SK-N-MC (cell line): ENCODE measurements at regions not wholly inside any gene's neighbourhood (a gene's known extent, or its start where the extent isn't known, plus 50 kb on each side); places are given as distances from the start of the nearest gene placed in this dataset.

Source experiments
- DNase-seq: peaks from one replicate; pipeline ENCODE4 v3.0.0-alpha.2; 2011; ENCODE audit warnings: low read depth, low spot score
- H3K27ac ChIP-seq: fragments of 200-600 bp; sonication (generic); 2 replicates; pipeline ENCODE4 v1.5.1; 2016; ENCODE audit warnings: mixed run types
- H3K36me3 ChIP-seq: fragments of 200-600 bp; sonication (generic); 2 replicates; pipeline ENCODE4 v1.6.1; 2017; ENCODE audit warnings: antibody characterized with exemption, low read length, mixed read lengths; ENCODE audit not compliant: insufficient read depth
- H3K4me3 ChIP-seq: fragments of 200-600 bp; sonication (generic); 2 replicates; pipeline ENCODE4 v1.5.1; 2016
- H3K9ac ChIP-seq: fragments of 200-600 bp; sonication (generic); 2 replicates; pipeline ENCODE4 v1.8.0; 2017; ENCODE audit warnings: mixed run types, mixed read lengths; ENCODE audit not compliant: insufficient read length
- H3K9me3 ChIP-seq: fragments of 200-600 bp; sonication (generic); 2 replicates; pipeline ENCODE4 v1.6.1; 2017; ENCODE audit warnings: low read depth, mild to moderate bottlenecking, antibody characterized with exemption, low read length, moderate library complexity, mixed read lengths
- EZH2 ChIP-seq: fragments of 200-600 bp; sonication (generic); IDR thresholded peaks from one replicate; pipeline ENCODE4 v1.6.1; 2017; ENCODE audit warnings: antibody characterized with exemption
- FOXP2 ChIP-seq: optimal IDR thresholded peaks from 2 replicates; pipeline ENCODE3; 2011; ENCODE audit warnings: mild to moderate bottlenecking, moderate library complexity; ENCODE audit not compliant: insufficient read depth; ENCODE audit errors: extremely low read length, control extremely low read depth
- POLR2AphosphoS5 ChIP-seq: IDR thresholded peaks from 2 replicates; pipeline ENCODE4 v1.6.1; 2012; ENCODE audit warnings: mild to moderate bottlenecking, low read depth, low read length, borderline replicate concordance

DNA sequence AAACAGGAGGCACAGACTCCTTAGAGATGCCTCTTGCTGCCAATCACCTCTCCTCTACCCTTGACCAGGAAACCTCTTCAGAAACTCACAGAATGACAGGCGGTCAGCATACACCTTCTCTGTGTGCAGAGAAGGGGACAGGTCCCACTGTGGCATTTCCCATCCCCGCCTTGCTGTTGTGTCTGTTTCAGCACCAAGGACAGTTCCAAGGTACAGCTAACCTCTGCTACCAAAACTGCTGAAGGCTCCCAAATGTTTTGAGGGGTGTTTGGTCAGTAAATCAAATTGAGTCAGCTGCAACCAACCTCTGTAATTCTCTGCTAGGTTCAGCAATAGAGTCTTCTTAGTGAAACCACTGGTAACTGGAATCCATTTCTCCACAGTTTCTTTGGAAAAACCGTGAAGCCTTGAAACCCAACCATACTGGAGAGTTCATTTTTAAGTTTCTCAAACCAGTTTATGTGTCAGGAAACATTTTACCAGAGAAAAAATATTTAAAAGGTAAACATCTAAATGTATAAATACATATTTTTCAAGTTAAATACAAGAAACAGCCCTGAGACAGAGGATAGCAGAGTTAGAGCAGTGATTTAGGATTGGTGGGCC, 122.0 kb downstream of the DRD1 start:
- Histone ChIP-seq H3K36me3 (no peaks in the 10 kb centered on the region), H3K9ac (no peak overlapping the region), H3K27ac (no peak overlapping the region), H3K9me3 (no peaks in the 10 kb centered on the region), H3K4me3 (no peak overlapping the region)
- DNase-seq, result no peak
- no peak for TF ChIP-seq FOXP2
- TF ChIP-seq EZH2, result no peak
- TF ChIP-seq POLR2AphosphoS5, result no peak

DNA sequence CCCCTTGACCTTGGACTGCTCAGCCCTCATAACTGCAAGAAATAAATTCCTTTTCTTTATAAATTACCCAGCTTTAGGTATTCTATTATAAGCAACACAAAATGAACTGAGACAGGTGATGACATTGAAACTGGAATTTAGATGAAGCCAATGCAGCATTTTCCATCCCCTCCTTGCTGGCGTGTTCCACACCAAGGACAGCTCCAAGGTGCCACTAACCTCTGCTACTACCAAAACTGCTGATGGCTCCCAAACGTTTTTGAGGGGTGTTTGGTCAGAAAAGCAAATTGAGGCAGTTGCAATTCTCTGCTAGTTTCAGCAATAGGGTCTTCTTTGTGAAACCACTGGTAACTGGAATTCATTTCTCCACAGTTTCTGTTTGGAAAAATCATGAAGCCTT, 124.8 kb downstream of the DRD1 start:
- no peak for DNase-seq
- no peaks in the 10 kb centered on the region for H3K9me3 ChIP-seq
- H3K9ac ChIP-seq, result no peak overlapping the region
- TF ChIP-seq FOXP2 (no peak), EZH2 (no peak), POLR2AphosphoS5 (no peak)
- no peak overlapping the region for H3K4me3 ChIP-seq
- H3K27ac ChIP-seq, result no peak overlapping the region
- no peaks in the 10 kb centered on the region for H3K36me3 ChIP-seq

DNA sequence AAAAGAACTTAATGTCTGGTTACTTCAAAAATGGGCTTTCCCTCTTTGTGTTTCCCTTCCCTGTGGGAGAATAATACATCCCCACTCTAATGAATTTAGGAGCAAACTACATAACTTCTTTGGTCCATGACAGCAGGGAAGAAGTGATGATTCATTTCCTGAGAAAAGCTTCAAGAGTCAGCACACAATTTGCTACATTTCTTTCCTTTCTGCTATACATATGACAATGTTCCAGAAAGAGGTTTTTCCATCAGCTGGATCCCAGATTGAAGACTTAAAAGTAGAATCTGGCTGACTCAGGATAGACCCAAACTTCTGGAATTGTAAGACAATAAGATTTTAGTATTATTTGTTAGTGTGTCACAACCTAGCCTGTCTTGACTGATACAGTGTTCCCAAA, 126.1 kb downstream of the DRD1 start:
- H3K9me3 ChIP-seq, result no peaks in the 10 kb centered on the region
- no peak for DNase-seq
- H3K27ac ChIP-seq, result no peak overlapping the region
- no peak overlapping the region for H3K9ac ChIP-seq
- H3K36me3 ChIP-seq, result no peaks in the 10 kb centered on the region
- H3K4me3 ChIP-seq, result no peak overlapping the region
- no peak for TF ChIP-seq EZH2
- no peak for TF ChIP-seq POLR2AphosphoS5
- TF ChIP-seq FOXP2, result no peak

- no peak overlapping the region for H3K4me3 ChIP-seq
- no peak overlapping the region for H3K27ac ChIP-seq
- no peak overlapping the region for H3K9ac ChIP-seq
- no peak for TF ChIP-seq FOXP2
- H3K36me3 ChIP-seq, result no peaks in the 10 kb centered on the region
- H3K9me3 ChIP-seq, result no peaks in the 10 kb centered on the region
- no peak for DNase-seq
Measured at GRCh38 chr5:175309218-175309810, 134.7 kb downstream of the DRD1 start.

- H3K4me3 ChIP-seq, result no peak overlapping the region
- no peaks in the 10 kb centered on the region for H3K36me3 ChIP-seq
- no peak overlapping the region for H3K9ac ChIP-seq
- H3K9me3 ChIP-seq, result no peaks in the 10 kb centered on the region
- TF ChIP-seq POLR2AphosphoS5 (no peak), FOXP2 (no peak), EZH2 (no peak)
- no peak for DNase-seq
- H3K27ac ChIP-seq, result no peak overlapping the region
Measured at GRCh38 chr5:175308701-175309100, 135.3 kb downstream of the DRD1 start.

DNA sequence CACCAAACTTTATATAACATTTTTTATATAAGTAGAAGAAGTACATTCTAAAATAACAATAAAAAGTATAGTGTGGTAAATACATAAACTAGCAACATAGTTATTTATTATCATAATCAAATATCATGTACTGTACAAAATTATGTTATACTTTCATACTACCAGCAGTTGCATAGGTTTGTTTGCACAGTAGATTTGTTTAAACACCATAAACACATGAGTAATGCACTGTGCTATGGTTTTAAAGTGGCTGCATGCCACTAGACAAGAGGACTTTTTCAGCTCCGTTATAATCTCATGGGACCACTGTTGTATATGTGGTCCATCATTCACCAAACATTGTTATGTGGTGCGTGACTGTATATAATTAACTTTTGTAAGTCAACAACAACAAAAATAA, 137.6 kb downstream of the DRD1 start:
- no peak overlapping the region for H3K4me3 ChIP-seq
- H3K36me3 ChIP-seq, result no peaks in the 10 kb centered on the region
- H3K27ac ChIP-seq, result no peak overlapping the region
- TF ChIP-seq FOXP2 (no peak), POLR2AphosphoS5 (no peak), EZH2 (no peak)
- H3K9ac ChIP-seq, result no peak overlapping the region
- no peak for DNase-seq
- H3K9me3 ChIP-seq, result no peaks in the 10 kb centered on the region

DNA sequence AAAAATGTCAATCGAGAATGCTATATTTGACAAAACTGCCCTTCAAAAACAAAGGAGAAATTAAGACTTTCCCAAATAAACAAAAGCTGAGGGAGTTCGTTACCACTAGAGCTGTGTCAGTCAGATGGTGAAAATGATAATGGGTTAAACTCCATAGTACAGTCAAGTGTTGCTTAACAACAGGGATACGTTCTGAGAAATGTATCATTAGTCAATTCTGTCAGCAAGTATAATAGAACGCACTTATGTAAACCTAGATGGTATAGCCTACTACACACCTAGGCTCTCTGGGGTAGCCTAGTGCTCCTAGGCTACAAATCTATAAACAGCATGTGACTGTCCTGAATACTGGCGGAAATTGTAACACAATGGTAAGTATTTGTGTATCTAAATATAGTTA, 138.7 kb downstream of the DRD1 start:
- Histone ChIP-seq H3K27ac (no peak overlapping the region), H3K9ac (no peak overlapping the region), H3K36me3 (no peaks in the 10 kb centered on the region), H3K9me3 (no peaks in the 10 kb centered on the region), H3K4me3 (no peak overlapping the region)
- TF ChIP-seq FOXP2 (no peak), EZH2 (no peak), POLR2AphosphoS5 (no peak)
- DNase-seq, result no peak

DNA sequence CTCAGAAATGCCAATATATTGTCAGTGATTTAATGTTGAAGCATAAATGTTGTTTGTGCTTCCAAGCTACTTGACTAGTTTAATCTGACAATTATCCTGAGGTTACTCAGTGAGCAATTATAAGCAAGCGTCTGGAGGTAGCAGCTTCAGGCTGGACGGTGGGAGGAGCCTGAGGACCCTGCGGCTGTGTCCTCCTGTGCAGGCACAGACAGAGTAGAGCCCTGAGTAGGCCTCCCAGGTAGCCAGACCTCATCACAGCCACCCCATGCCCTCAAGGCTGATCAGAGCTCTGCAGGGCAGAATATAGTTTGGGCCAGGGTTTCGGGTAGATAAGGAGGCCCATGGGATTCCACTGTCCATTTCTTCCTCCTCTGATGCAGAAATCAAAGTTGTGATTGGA, 153.6 kb downstream of the DRD1 start:
- TF ChIP-seq POLR2AphosphoS5, result no peak
- no peak for TF ChIP-seq FOXP2
- no peak for TF ChIP-seq EZH2
- no peak for DNase-seq
- H3K4me3 ChIP-seq, result no peak overlapping the region

GRCh38 chr5:175288048-175288621, 155.8 kb downstream of the DRD1 start:
- TF ChIP-seq POLR2AphosphoS5 (no peak), FOXP2 (peak; percentile 90), EZH2 (no peak)
- peak overlapping the region; percentile 70 for H3K4me3 ChIP-seq
- no peaks in the 10 kb centered on the region for H3K36me3 ChIP-seq
- no peaks in the 10 kb centered on the region for H3K9me3 ChIP-seq
- no peak overlapping the region for H3K9ac ChIP-seq
- H3K27ac ChIP-seq, result peak overlapping the region; percentile 93
- DNase-seq, result peak; percentile 91

More for the DNA sequence above, 153.6 kb downstream of the DRD1 start:
- Histone ChIP-seq H3K36me3 (no peaks in the 10 kb centered on the region), H3K9me3 (no peaks in the 10 kb centered on the region), H3K27ac (no peak overlapping the region), H3K9ac (no peak overlapping the region)
